D341Med (cell line): ENCODE measurements at regions not wholly inside any gene's neighbourhood (a gene's known extent, or its start where the extent isn't known, plus 50 kb on each side); places are given as distances from the start of the nearest gene placed in this dataset.

Source experiments
- DNase-seq: peaks from one replicate; pipeline ENCODE4 v3.0.0; 2012; ENCODE audit warnings: low spot score

GRCh38 chr10:118537623-118538022, 57.8 kb downstream of the PRLHR start:
- no peak for DNase-seq

- no peak for DNase-seq
Observed at GRCh38 chr10:118534136-118534535, 61.3 kb downstream of the PRLHR start.

DNA sequence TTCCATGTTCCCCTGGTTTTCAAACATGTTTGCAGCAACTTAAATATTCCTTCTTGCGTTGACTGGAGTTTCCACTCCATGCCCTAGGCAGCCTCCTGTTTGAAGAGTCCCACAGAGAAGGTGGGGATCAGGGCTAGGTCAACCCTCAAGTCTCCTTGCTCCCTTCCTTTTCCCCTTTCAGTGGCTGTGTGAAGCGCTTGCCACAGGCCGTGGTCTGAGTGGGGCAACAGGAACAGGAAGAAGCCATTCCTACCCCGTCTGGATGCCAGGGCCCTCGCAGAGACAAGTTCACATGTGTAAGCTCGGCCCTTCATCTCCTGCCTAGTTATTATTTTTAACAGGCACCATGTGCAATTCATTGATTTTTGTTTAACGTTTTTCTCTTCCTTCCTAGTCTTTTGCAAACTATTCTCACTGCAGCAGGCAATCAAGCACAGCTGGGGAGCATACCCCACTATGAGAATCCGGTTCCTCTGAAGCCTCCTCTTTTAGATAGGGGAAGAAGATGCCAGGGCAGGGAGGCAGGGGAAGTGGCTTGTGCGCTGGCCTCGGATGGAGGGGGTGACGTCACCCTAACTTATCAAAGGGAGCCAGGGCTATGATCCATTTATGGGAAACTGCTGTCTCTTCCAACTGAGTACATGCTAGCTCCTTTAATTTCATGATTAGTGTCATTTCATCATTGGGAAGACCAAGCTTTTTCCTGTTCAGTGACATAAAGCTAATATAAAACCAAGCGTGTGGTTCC, 64.2 kb downstream of the PRLHR start:
- no peak for DNase-seq

DNA sequence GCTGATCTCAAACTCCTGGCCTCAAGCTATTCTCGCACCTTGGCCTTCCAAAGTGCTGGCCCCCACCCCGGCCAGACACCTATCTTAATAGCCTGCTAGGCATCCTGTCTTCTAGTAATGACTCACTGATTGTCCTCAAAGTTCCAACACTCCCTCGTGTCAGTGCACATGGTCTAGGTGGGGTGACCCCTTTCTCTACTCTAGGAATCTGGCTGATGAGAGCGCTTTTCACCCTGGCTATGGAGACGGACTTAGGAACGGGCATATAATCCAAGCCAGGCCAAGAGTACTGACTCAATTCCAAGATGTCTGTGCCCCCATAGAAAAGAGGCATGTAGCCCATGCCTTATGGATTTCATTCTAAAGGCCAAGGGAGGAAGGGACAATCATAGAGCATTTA, 67.0 kb downstream of the PRLHR start:
- no peak for DNase-seq

- no peak for DNase-seq
Observed at GRCh38 chr10:118523775-118524174, 71.7 kb downstream of the PRLHR start.

- DNase-seq: no peak
Observed at GRCh38 chr10:118522791-118523498, 72.5 kb downstream of the PRLHR start.

- no peak for DNase-seq
Observed at GRCh38 chr10:118521415-118522117, 73.9 kb downstream of the PRLHR start.

- DNase-seq: no peak
Observed at GRCh38 chr10:118520116-118520742, 75.2 kb downstream of the PRLHR start.

- DNase-seq: no peak
Observed at GRCh38 chr10:118518095-118518494, 77.4 kb downstream of the PRLHR start.

DNA sequence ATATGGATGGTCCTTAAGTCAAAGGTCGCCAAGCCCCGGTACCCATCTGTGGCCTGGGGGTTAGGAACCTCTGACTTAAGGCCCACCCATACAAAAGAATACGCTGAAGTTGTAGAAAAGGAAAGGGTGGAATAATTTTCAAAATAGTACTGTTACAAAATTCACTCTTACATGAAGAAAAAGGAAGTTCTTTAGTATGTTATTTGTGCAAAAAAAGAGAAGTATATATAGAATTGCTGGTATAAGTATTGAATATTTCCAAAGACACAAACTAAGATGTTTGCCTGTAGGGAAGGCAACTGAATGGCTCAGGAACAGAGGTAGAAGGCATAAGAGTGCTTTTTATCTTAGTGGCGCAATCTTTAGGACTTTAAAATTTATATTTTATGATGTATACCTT, 78.7 kb downstream of the PRLHR start:
- no peak for DNase-seq

- DNase-seq: no peak
Observed at GRCh38 chr10:118513174-118513573, 82.3 kb downstream of the PRLHR start.

DNA sequence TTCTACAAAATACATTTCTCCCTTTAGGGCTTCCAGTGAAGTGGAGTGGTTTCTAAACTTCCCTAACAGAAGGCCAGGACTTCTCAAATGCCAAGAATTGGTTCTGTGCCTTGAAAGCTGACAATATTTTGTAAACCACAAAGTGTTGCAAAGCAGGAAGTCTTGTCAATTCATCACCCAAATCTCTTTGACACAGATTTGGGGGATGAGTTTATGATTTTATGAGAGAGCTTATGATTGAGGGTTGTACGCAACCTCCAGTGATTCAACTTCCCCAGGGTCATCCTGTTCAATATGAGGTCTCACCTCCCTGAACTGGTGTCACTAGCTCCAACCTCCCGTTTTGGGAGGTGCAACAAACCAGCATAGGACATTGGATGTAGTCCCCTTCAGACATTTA, 83.7 kb downstream of the PRLHR start:
- no peak for DNase-seq

- DNase-seq: no peak
Observed at GRCh38 chr10:118508863-118509262, 86.6 kb downstream of the PRLHR start.

- no peak for DNase-seq
Observed at GRCh38 chr10:118508355-118508754, 87.1 kb downstream of the PRLHR start.

DNA sequence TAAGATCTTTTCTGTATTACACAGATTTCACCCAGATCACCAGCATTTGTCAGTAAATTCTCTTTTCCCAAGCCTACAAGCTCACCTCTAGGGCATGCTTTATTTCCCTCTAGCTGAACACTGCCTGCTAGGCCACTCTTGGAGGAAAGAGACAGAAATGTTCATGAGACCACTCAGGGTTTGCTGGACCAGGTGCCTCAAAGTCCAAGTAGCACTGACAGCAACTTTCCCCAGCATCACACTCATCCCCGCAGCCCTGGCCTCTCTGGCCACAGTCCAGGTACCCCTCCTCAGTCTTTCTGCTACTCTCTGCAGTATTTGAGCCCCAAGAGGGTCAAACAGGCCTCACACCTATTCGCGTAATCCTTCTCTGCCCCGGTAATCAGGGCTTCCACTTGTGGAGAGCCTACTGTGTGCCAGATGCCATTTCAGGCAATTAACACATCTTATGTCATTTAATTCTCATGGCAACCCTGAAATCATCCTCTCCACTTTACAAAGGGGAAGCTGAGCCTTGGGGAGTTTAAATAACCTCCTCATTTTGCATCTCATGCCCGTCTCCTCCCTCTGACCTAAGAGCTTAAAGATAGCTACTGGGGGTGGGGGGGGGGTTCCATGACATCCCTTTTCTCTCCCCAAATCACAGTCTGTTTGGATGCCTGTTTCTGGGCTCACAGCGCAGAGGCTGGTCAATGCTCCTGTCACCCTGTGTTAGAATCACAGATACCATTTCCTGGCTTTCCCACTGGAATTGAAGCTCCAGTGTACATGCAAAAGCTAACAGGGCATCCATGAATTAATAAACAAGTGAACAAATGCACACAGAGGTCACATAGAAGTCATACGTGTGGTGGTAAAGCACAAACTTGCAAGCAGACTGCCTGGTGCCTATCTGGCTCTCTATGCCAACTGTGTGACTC, 88.5 kb downstream of the PRLHR start:
- DNase-seq: no peak

DNA sequence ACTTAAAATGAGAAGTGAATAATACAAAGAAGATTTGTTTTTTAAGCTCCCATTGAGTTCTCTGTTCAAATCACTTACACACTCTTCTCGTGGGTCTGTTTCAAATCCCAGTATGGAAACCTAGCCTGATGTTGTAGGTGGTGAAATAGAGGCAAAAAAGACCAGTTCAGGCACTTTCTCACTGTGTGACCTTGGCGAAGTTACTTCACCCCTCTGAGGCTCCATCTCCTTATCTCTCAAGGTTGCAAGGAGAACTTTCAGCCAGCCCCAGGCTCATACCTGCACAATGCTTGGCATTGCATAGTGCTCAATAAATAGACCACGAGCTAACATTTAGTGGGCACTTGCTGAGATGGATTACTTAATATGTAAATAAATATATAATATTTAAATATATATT, 90.1 kb downstream of the PRLHR start:
- no peak for DNase-seq

DNA sequence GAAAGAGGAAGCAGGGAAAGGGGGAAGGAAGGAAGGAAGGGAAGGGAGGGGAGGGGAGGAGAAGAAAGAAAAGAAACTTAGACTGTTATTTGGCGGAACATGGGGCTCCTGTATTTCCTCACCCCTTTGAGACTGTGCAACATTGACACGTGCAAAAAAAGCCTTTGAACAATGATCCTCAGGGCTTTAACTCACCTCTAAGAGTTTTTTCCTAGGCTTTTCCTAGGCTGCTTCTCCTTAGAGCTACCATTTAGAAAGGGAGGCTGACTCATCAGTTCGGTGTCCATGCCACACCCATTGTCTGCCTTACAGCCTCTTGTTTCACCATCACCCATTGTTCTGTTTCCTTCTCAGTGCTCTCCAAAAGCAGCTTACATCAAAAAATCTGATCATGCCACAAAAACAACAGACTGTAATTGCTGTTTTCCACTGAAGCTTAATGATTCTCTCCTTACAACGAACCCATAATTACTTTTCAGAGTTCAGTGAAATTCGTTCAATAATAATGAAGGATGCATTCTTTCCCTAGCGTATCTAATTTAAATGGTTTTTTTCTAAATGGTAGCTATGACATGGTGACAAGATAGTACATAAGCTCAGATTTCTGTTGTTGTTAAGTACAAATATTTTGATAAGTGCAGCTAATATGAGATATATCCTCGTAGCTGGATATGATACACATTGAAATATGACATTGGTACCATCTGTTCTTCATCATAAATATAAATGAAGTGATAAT, 90.8 kb downstream of the PRLHR start:
- DNase-seq: no peak

DNA sequence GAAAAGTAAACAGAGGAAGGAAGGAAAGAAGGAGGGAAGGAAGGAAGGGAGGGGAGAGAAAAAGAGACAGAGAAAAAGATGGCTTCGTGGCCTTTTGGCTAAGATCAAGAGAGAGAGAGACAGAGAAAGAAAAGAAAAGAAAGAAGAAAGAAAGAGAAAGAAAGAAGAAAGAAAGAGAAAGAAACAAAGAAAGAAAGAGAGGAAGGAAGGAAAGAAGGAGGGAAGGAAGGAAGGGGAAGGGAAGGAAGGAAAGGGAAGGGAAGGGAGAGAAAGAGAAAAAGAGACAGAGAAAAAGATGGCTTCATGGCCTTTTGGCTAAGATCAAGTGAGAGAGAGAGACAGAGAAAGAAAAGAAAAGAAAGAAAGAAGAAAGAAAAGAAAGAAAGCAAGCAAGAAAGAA, 91.4 kb downstream of the PRLHR start:
- DNase-seq: no peak

DNA sequence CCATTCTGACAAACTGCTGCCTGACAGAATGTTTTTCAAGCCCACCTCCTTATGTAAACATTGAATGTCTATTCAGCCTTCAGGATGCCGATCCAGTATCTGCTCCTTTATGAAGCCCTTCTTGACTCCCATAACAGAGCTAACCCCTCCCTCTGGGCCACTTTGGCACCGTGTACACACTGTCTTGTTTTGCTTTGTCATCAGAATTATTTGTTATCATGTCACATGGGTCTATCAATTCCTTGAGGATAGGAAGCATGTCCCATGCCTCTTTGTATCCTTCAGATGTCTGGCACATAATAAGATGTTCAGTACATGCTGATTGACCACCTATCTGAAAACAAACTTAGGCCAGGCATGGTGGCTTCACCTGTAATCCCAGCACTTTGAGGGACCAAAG, 92.3 kb downstream of the PRLHR start:
- DNase-seq: no peak

- DNase-seq: no peak
Observed at GRCh38 chr10:118501637-118502440, 93.6 kb downstream of the PRLHR start.
